ENCODE measurements at regions not wholly inside any gene's neighbourhood (a gene's known extent, or its start where the extent isn't known, plus 50 kb on each side); places are given as distances from the start of the nearest gene placed in this dataset.
A peak's percentile ranks its signal among the peaks of the same experiment; 100 is the strongest.

- H3K4me1 ChIP-seq (ENCODE audit: insufficient read depth, insufficient read length), result no peaks in the 10 kb centered on the region
- no peaks in the 10 kb centered on the region for H3K27me3 ChIP-seq (ENCODE audit: insufficient read depth, insufficient read length)
- H3K4me3 ChIP-seq (ENCODE audit: insufficient read length, low read depth), result no peak overlapping the region
- H3K9ac ChIP-seq (ENCODE audit: insufficient read length, low read depth), result no peak overlapping the region
- H3K36me3 ChIP-seq (ENCODE audit: insufficient read depth, insufficient read length, low read length), result no peaks in the 10 kb centered on the region
- TF ChIP-seq ZNF274 (IDR thresholded peaks at IDR 0.05; ENCODE audit: low read depth, low read length) (no peak), SUZ12 (IDR thresholded peaks at IDR 0.05; ENCODE audit: extremely low read depth, insufficient read depth, insufficient read length) (no peak), YY1 (IDR thresholded peaks at IDR 0.05; ENCODE audit: insufficient read depth, insufficient read length) (no peak)
- no peaks in the 10 kb centered on the region for H3K9me3 ChIP-seq (ENCODE audit: insufficient read depth, low read length)
- no peak for DNase-seq (ENCODE audit: low read depth, low spot score)
These were observed 124.7 kb downstream of the ICOS start for GRCh38 chr2:204061241-204061640.

GRCh38 chr2:204064119-204064518 lies 127.6 kb downstream of the ICOS start:
- no peaks in the 10 kb centered on the region for H3K9me3 ChIP-seq (ENCODE audit: insufficient read depth, low read length)
- no peak for DNase-seq (ENCODE audit: low read depth, low spot score)
- no peaks in the 10 kb centered on the region for H3K27me3 ChIP-seq (ENCODE audit: insufficient read depth, insufficient read length)
- H3K4me3 ChIP-seq (ENCODE audit: insufficient read length, low read depth), result no peak overlapping the region
- TF ChIP-seq ZNF274 (IDR thresholded peaks at IDR 0.05; ENCODE audit: low read depth, low read length), result no peak
- no peak for TF ChIP-seq YY1 (IDR thresholded peaks at IDR 0.05; ENCODE audit: insufficient read depth, insufficient read length)
- TF ChIP-seq SUZ12 (IDR thresholded peaks at IDR 0.05; ENCODE audit: extremely low read depth, insufficient read depth, insufficient read length), result no peak
- H3K9ac ChIP-seq (ENCODE audit: insufficient read length, low read depth), result no peak overlapping the region
- no peaks in the 10 kb centered on the region for H3K4me1 ChIP-seq (ENCODE audit: insufficient read depth, insufficient read length)
- no peaks in the 10 kb centered on the region for H3K36me3 ChIP-seq (ENCODE audit: insufficient read depth, insufficient read length, low read length)

GRCh38 chr2:204065566-204065965 lies 129.0 kb downstream of the ICOS start:
- no peak for TF ChIP-seq SUZ12 (IDR thresholded peaks at IDR 0.05; ENCODE audit: extremely low read depth, insufficient read depth, insufficient read length)
- no peak for TF ChIP-seq ZNF274 (IDR thresholded peaks at IDR 0.05; ENCODE audit: low read depth, low read length)
- no peak for TF ChIP-seq YY1 (IDR thresholded peaks at IDR 0.05; ENCODE audit: insufficient read depth, insufficient read length)
- Histone ChIP-seq H3K36me3 (ENCODE audit: insufficient read depth, insufficient read length, low read length) (no peaks in the 10 kb centered on the region), H3K9ac (ENCODE audit: insufficient read length, low read depth) (no peak overlapping the region), H3K4me3 (ENCODE audit: insufficient read length, low read depth) (no peak overlapping the region), H3K9me3 (ENCODE audit: insufficient read depth, low read length) (no peaks in the 10 kb centered on the region), H3K27me3 (ENCODE audit: insufficient read depth, insufficient read length) (no peaks in the 10 kb centered on the region), H3K4me1 (ENCODE audit: insufficient read depth, insufficient read length) (no peaks in the 10 kb centered on the region)
- no peak for DNase-seq (ENCODE audit: low read depth, low spot score)

GRCh38 chr2:204066051-204066450 lies 129.5 kb downstream of the ICOS start:
- Histone ChIP-seq H3K4me1 (ENCODE audit: insufficient read depth, insufficient read length) (no peaks in the 10 kb centered on the region), H3K27me3 (ENCODE audit: insufficient read depth, insufficient read length) (no peaks in the 10 kb centered on the region), H3K9me3 (ENCODE audit: insufficient read depth, low read length) (no peaks in the 10 kb centered on the region), H3K4me3 (ENCODE audit: insufficient read length, low read depth) (no peak overlapping the region), H3K36me3 (ENCODE audit: insufficient read depth, insufficient read length, low read length) (no peaks in the 10 kb centered on the region), H3K9ac (ENCODE audit: insufficient read length, low read depth) (no peak overlapping the region)
- no peak for DNase-seq (ENCODE audit: low read depth, low spot score)
- TF ChIP-seq SUZ12 (IDR thresholded peaks at IDR 0.05; ENCODE audit: extremely low read depth, insufficient read depth, insufficient read length) (no peak), YY1 (IDR thresholded peaks at IDR 0.05; ENCODE audit: insufficient read depth, insufficient read length) (no peak), ZNF274 (IDR thresholded peaks at IDR 0.05; ENCODE audit: low read depth, low read length) (no peak)

GRCh38 chr2:204069804-204070203 lies 133.2 kb downstream of the ICOS start:
- no peaks in the 10 kb centered on the region for H3K36me3 ChIP-seq (ENCODE audit: insufficient read depth, insufficient read length, low read length)
- H3K9ac ChIP-seq (ENCODE audit: insufficient read length, low read depth), result no peak overlapping the region
- TF ChIP-seq YY1 (IDR thresholded peaks at IDR 0.05; ENCODE audit: insufficient read depth, insufficient read length) (no peak), SUZ12 (IDR thresholded peaks at IDR 0.05; ENCODE audit: extremely low read depth, insufficient read depth, insufficient read length) (no peak), ZNF274 (IDR thresholded peaks at IDR 0.05; ENCODE audit: low read depth, low read length) (no peak)
- no peak overlapping the region for H3K4me3 ChIP-seq (ENCODE audit: insufficient read length, low read depth)
- DNase-seq (ENCODE audit: low read depth, low spot score), result no peak
- no peaks in the 10 kb centered on the region for H3K27me3 ChIP-seq (ENCODE audit: insufficient read depth, insufficient read length)
- H3K9me3 ChIP-seq (ENCODE audit: insufficient read depth, low read length), result no peaks in the 10 kb centered on the region
- H3K4me1 ChIP-seq (ENCODE audit: insufficient read depth, insufficient read length), result no peaks in the 10 kb centered on the region

GRCh38 chr2:204072443-204073324 lies 136.1 kb downstream of the ICOS start:
- TF ChIP-seq SUZ12 (IDR thresholded peaks at IDR 0.05; ENCODE audit: extremely low read depth, insufficient read depth, insufficient read length), result no peak
- no peak for TF ChIP-seq YY1 (IDR thresholded peaks at IDR 0.05; ENCODE audit: insufficient read depth, insufficient read length)
- no peak for TF ChIP-seq ZNF274 (IDR thresholded peaks at IDR 0.05; ENCODE audit: low read depth, low read length)
- DNase-seq (ENCODE audit: low read depth, low spot score), result peak; percentile 52
- H3K4me3 ChIP-seq (ENCODE audit: insufficient read length, low read depth), result no peak overlapping the region
- no peaks in the 10 kb centered on the region for H3K36me3 ChIP-seq (ENCODE audit: insufficient read depth, insufficient read length, low read length)
- no peaks in the 10 kb centered on the region for H3K27me3 ChIP-seq (ENCODE audit: insufficient read depth, insufficient read length)
- H3K9me3 ChIP-seq (ENCODE audit: insufficient read depth, low read length), result 0 out of 2 replicates have a peak, but pooled peaks cover 3% of the 10 kb centered on the region
- no peaks in the 10 kb centered on the region for H3K4me1 ChIP-seq (ENCODE audit: insufficient read depth, insufficient read length)
- no peak overlapping the region for H3K9ac ChIP-seq (ENCODE audit: insufficient read length, low read depth)

GRCh38 chr2:204074456-204074855 lies 137.9 kb downstream of the ICOS start:
- TF ChIP-seq ZNF274 (IDR thresholded peaks at IDR 0.05; ENCODE audit: low read depth, low read length) (no peak), SUZ12 (IDR thresholded peaks at IDR 0.05; ENCODE audit: extremely low read depth, insufficient read depth, insufficient read length) (no peak), YY1 (IDR thresholded peaks at IDR 0.05; ENCODE audit: insufficient read depth, insufficient read length) (no peak)
- Histone ChIP-seq H3K4me3 (ENCODE audit: insufficient read length, low read depth) (no peak overlapping the region), H3K4me1 (ENCODE audit: insufficient read depth, insufficient read length) (no peaks in the 10 kb centered on the region), H3K9ac (ENCODE audit: insufficient read length, low read depth) (no peak overlapping the region), H3K36me3 (ENCODE audit: insufficient read depth, insufficient read length, low read length) (no peaks in the 10 kb centered on the region), H3K9me3 (ENCODE audit: insufficient read depth, low read length) (0 out of 2 replicates have a peak, but pooled peaks cover 7% of the 10 kb centered on the region), H3K27me3 (ENCODE audit: insufficient read depth, insufficient read length) (no peaks in the 10 kb centered on the region)
- no peak for DNase-seq (ENCODE audit: low read depth, low spot score)

Measured in NT2/D1 (cell line).